ENCODE measurements at regions not wholly inside any gene's neighbourhood (a gene's known extent, or its start where the extent isn't known, plus 50 kb on each side); places are given as distances from the start of the nearest gene placed in this dataset.

DNA sequence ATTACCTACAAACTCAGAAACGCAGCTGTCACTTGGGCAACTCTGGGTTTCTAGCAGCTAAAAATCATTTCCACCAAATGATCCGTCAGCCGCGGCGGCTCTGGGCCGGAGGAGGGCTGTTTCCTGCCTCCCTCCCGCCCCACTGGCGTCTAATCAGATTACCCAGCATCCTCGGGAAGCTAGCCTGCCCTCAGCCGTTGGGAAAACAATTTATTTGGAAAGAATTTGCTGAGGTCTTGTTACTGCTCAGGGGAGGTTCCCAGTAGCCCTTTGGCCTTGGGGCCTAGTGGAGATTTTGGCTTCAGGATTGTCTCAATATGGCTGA is 65.0 kb upstream of the ADGRA1 start:
- Histone ChIP-seq H3K36me3 (no peaks in the 10 kb centered on the region), H3K27ac (no peak overlapping the region), H3K4me1 (no peaks in the 10 kb centered on the region), H3K27me3 (peaks cover 0 to 4% of the 10 kb centered on the region in 2 donors), H3K4me3 (no peak overlapping the region), H3K9me3 (no peaks in the 10 kb centered on the region)
- no peak for DNase-seq
- TF ChIP-seq, protein P1, sequence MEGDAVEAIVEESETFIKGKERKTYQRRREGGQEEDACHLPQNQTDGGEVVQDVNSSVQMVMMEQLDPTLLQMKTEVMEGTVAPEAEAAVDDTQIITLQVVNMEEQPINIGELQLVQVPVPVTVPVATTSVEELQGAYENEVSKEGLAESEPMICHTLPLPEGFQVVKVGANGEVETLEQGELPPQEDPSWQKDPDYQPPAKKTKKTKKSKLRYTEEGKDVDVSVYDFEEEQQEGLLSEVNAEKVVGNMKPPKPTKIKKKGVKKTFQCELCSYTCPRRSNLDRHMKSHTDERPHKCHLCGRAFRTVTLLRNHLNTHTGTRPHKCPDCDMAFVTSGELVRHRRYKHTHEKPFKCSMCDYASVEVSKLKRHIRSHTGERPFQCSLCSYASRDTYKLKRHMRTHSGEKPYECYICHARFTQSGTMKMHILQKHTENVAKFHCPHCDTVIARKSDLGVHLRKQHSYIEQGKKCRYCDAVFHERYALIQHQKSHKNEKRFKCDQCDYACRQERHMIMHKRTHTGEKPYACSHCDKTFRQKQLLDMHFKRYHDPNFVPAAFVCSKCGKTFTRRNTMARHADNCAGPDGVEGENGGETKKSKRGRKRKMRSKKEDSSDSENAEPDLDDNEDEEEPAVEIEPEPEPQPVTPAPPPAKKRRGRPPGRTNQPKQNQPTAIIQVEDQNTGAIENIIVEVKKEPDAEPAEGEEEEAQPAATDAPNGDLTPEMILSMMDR (IDR thresholded peaks at IDR 0.05) = no peak
- no peak for TF ChIP-seq POLR2A (IDR thresholded peaks at IDR 0.05)

DNA sequence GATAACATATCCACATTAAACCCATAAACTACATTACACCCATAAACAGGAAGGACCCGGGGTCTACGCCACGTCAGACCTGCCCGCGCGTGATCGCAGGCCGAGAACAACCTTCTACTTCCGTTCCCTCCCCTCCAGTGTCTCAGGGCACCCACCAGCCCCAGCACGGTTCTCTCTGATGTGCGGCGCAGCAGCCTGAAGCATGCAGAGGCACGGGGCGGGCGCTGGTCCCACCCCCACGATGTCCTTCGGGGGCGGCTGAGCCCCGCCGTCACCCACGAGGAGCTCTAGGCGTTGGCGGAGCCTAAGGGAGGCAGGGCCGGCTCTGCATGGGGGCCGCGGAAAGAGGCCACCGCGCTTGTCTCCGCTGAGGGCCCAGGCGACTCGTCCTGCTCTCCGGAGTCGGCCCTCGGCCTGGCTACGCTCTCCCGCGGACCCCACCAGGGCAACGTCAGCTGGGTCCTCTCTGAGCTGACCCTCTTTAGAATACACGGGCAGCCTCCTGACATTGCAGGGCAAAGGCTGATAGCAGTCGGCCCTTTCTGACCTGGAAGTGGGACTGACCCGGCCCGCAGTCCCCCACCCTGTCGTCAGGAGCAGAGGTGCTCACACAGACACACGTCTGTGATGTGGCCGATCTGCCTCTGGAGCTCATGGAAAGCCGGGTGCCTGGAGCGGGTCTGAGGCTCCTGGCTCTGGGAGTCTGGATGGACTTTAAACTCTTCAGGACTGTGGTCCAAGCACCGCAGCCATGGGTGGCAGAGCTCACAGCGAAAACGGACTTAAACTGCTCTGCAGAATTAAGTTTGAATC is 65.6 kb upstream of the ADGRA1 start:
- Histone ChIP-seq H3K4me3 (no peak overlapping the region), H3K4me1 (no peaks in the 10 kb centered on the region), H3K27me3 (peaks cover 0 to 4% of the 10 kb centered on the region in 2 donors), H3K27ac (no peak overlapping the region), H3K9me3 (no peaks in the 10 kb centered on the region), H3K36me3 (no peaks in the 10 kb centered on the region)
- TF ChIP-seq, protein P1 (IDR thresholded peaks at IDR 0.05) = no peak
- no peak for TF ChIP-seq POLR2A (IDR thresholded peaks at IDR 0.05)
- DNase-seq = no peak

DNA sequence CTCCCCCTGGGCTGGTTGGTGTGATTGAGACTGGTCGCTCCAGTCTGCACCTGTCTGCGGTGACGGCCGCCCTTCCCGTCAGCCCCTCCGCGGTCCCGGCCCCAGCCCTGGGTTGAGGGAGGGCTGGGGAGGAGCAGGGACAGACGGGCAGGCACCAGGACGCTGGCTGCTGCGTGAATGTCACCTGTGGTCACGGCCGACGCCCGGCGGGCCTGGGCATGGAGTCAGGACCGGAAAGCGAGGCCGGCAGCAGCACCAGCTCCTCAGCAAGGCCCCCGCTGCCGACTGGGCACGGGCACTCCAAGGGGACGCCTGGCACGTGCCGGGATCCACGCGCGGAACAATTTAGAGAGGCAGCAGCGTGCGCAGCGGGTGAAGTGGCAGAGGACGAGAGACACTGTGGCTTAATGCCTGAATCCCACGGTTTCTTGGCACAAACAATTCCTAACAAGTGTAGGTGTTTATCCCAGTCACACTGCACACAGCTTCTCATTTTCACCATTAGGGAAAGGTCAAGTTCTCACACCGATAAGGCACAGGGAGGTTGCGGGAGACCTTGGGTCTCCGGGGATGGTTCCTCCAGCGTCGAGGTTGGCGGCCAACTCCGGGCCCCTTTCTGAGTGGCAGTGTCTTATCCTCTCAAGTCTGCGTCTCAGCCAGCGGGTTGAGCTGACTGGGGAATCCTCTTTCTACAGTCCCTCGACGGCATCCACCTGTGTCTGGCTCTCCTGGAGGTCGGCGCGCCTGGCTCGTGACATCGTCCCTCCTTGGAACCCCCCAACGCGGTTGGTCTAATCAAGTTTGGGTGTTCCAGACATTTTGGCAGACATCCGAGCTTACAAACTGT is 66.4 kb upstream of the ADGRA1 start:
- DNase-seq = no peak
- no peak overlapping the region for H3K4me3 ChIP-seq
- H3K36me3 ChIP-seq = no peaks in the 10 kb centered on the region
- H3K27ac ChIP-seq = no peak overlapping the region
- no peaks in the 10 kb centered on the region for H3K4me1 ChIP-seq
- H3K27me3 ChIP-seq = peaks cover 0 to 4% of the 10 kb centered on the region in 2 donors
- no peaks in the 10 kb centered on the region for H3K9me3 ChIP-seq
- no peak for TF ChIP-seq POLR2A (IDR thresholded peaks at IDR 0.05)
- TF ChIP-seq, protein P1 (IDR thresholded peaks at IDR 0.05) = no peak

DNA sequence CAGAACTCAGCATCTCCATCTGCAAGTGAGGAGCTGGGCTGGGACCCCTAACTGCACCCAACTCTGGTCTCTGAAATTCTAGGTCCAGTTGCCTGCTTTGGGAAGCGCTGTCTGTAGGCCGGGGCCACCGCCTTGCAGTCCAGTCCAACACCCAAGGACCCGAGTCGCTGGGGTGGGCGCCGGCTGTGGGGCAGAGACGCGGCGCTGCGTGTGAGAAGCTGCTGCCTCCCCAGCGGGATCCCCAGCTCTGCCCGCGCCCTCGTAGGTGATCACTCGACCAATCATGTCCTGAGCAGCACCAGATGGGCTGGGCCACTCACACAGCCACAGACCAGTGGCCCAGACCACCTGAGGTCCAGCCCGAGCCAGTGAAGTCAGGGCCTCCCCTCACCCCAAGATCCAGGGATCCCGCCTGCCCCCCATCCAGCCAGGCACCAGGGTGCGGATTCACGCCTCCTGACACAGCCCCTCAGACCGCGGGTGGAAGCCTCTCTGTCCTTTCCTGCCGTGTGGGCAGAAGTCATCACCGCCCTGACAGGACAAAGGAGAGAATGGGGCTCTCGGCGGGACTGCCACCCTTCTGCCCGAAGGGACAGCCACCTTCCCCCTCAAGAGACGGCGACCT is 67.4 kb upstream of the ADGRA1 start:
- Histone ChIP-seq H3K4me3 (no peak overlapping the region), H3K36me3 (no peaks in the 10 kb centered on the region), H3K27me3 (peaks cover 0 to 4% of the 10 kb centered on the region in 2 donors), H3K4me1 (no peaks in the 10 kb centered on the region), H3K9me3 (no peaks in the 10 kb centered on the region), H3K27ac (no peak overlapping the region)
- DNase-seq = no peak
- TF ChIP-seq, protein P1 (IDR thresholded peaks at IDR 0.05) = no peak
- no peak for TF ChIP-seq POLR2A (IDR thresholded peaks at IDR 0.05)

DNA sequence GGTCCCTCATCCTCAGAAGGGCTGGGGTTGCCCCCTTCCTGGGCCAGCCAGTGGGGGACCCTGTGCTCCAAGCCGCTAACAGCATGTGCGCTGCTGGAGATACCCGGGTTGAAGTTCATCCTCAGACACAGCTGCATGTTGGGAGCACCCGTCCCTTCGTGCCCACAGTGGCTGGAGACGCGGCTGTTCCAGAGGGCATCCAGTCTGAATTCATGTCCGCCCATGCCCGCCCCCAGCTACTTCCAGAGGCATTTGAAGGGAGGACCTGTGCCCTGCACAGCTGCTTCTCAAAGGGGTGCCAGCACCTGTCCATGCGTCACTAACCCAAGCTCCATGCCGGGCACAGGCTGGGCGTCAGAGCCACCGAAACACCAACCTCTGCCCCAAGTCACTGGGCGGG is 68.1 kb upstream of the ADGRA1 start:
- no peaks in the 10 kb centered on the region for H3K4me1 ChIP-seq
- no peaks in the 10 kb centered on the region for H3K27me3 ChIP-seq
- no peak for DNase-seq
- no peak for TF ChIP-seq POLR2A (IDR thresholded peaks at IDR 0.05)
- TF ChIP-seq, protein P1 (IDR thresholded peaks at IDR 0.05) = no peak
- H3K9me3 ChIP-seq = no peaks in the 10 kb centered on the region
- no peak overlapping the region for H3K27ac ChIP-seq
- no peaks in the 10 kb centered on the region for H3K36me3 ChIP-seq
- H3K4me3 ChIP-seq = no peak overlapping the region

All from Peyer's patch (tissue), 4 donors.